ENCODE measurements at regions not wholly inside any gene's neighbourhood (a gene's known extent, or its start where the extent isn't known, plus 50 kb on each side); places are given as distances from the start of the nearest gene placed in this dataset.
A peak's percentile ranks its signal among the peaks of the same experiment; 100 is the strongest.

GRCh38 chr4:181289198-181289597 is 954.0 kb upstream of the TENM3 start:
- DNase-seq = no peak

DNA sequence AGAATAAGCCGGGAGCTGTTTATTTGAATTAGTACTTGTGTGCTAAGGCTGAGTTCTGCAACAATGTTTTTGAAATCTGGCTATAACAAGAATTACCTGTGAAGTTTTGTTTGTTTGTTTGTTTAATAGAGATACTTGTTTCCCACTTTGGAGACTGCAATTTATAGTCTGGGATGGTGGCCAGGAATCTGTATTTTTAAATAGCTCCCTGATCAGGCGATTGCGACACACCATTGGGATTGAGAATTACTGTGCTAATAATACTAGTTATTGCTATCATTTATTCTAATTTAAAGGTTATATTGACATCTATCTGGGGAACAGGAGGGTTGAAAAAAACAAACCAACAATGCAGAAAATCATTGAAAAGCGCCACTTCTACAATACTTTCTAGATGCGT is 951.6 kb upstream of the TENM3 start:
- no peak for DNase-seq

DNA sequence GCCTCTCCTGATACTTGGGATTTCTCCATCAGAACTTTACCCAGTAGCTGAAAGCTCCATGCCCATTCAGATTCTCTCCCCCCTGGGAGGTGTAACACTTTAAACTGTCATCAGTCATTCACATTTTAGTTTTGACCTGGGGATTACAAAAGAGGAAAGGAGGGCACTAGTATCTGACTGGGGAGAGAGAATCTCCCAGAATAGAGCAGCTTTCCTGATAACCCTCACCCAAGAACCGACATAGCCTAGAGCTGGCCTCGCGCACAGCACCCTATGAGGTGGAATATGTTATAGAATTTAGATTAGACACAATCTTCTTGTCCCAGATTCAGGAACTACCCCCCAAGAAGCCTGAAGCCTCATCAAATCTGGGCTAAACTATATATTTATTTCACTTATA is 950.2 kb upstream of the TENM3 start:
- DNase-seq = no peak

DNA sequence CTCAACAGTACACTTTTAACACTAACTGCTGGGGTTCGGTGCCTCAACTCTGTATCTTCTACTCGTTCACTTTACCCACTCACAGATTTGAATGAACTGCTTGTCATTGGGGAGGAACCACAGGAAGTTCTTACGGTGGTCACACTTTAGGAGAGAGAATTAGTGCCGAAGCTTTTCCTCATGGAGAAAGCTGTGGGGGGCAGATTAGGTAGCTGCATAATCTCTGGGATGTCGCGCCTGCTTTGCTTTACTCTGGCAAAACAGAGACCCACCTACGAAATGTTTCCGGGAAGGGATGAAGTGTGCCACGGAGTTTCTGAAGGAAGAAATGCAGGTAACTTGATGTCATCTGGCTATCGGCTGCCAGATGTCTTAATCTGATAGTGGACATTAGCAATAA is 949.7 kb upstream of the TENM3 start:
- no peak for DNase-seq

- no peak for DNase-seq
These were observed 948.8 kb upstream of the TENM3 start for GRCh38 chr4:181294421-181294820.

- peak in 1 of 2 donors; percentile 37 for DNase-seq
These were observed 941.2 kb upstream of the TENM3 start for GRCh38 chr4:181301735-181302710.

GRCh38 chr4:181307824-181308223 is 935.4 kb upstream of the TENM3 start:
- DNase-seq = no peak

- no peak for DNase-seq
These were observed 934.5 kb upstream of the TENM3 start for GRCh38 chr4:181308476-181309312.

- DNase-seq = no peak
These were observed 931.1 kb upstream of the TENM3 start for GRCh38 chr4:181312066-181312465.

GRCh38 chr4:181319629-181320028 is 923.6 kb upstream of the TENM3 start:
- no peak for DNase-seq

DNA sequence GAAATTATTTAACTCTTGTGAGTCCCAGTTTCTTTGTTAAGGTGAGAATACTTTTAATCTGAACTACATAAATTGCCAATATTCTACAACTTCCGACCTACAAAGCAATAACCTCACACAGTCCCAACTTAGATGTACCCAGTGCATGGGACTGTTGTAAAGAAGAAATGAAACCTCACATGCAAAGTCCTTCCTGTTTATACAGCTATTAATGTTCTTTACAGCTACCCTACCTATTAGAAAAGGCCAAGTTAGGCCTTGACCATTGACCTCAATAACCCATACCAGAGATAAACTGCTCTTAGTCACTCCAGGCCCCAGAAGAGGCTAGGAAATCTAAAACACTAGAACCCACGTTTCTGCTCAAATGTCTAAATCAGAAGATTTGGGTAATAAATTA is 920.1 kb upstream of the TENM3 start:
- DNase-seq = no peak

DNA sequence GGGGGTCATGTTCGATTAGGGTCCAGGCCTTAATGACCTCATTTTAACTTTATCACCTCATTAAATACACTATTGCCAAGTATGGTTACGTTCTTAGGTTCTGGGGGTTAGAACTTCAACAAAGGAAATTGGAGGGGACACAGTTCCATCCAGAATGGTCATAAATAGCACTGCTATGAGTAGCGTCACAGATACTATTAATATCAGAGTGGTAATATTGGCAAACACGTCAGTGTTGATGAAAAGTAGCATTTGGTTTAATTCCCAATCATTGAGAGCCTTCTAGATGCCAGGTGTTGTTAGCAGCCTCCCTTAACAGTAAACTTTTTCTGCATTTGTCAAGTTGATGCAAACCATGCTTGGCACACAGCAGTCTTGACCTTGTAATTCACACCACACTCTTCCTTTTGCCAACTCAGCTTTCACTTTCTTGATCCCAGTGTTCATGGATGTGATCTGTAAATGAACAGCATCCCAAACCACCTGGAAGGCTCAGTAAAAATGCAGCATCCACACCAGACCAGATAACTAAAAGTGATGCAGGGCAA is 912.5 kb upstream of the TENM3 start:
- DNase-seq = no peak

GRCh38 chr4:181331214-181331613 is 912.0 kb upstream of the TENM3 start:
- no peak for DNase-seq

- DNase-seq = no peak
These were observed 897.3 kb upstream of the TENM3 start for GRCh38 chr4:181345931-181346330.

- no peak for DNase-seq
These were observed 892.4 kb upstream of the TENM3 start for GRCh38 chr4:181350615-181351415.

- DNase-seq = no peak
These were observed 878.7 kb upstream of the TENM3 start for GRCh38 chr4:181364504-181364903.

GRCh38 chr4:181365671-181366070 is 877.5 kb upstream of the TENM3 start:
- DNase-seq = no peak

DNA sequence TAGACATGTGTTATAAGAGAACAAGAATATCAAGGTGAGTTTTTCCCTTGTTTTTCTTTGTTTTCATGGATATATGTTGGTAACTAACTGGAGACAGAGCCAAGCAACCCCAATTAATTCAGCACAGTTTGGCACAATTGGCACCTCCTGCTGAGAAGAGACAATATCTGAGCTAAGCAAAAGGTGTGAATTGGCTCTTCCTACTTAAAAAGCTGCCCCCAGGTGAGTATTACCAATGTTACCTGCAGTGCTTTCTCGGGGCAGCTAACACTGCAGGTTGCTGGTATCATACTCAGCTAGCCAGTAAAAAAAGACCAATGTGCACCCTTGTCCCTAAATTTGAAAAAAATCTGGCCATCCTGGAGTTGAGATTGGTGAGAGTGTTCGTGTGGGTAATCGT is 871.2 kb upstream of the TENM3 start:
- DNase-seq = no peak

GRCh38 chr4:181376058-181376457 is 867.1 kb upstream of the TENM3 start:
- no peak for DNase-seq

DNA sequence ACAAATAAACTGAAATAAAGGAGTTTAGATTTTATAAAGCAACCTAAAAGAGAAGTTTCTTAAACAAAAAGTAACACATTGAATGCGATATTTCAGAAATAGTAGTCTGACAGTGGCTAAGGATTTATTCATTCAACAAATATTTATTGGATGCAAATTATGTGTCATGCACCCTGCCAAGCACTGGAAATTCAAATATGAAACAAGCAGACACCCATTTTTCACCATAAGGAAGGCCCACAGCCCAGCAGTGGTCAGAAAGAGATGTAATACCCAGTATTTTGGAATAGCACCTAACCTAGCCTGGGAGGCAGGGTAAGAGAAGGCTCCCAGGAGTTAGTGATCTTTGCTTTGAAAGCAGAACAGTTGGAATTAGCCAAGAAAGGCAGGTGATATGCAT is 855.1 kb upstream of the TENM3 start:
- DNase-seq = no peak

DNA sequence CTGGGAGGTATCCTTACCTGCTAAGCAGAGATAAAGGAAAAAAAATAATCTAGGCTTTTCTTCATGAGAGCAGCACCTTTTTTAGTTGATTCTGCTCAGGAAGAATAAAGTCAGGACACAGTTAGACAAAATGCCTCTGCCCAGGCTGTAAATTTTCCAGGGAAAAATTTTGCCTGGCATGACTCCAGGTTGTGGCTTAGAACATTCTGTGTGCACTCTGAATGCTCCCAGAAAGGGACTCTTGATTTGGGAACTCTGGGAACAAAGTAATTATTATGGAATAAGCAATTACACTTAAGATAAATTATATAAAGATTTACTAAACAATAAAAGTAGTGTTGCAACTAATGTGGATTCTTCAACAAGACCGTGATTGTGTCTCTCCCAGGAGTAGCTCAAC is 826.2 kb upstream of the TENM3 start:
- no peak for DNase-seq

- no peak for DNase-seq
These were observed 824.7 kb upstream of the TENM3 start for GRCh38 chr4:181418496-181418895.

DNA sequence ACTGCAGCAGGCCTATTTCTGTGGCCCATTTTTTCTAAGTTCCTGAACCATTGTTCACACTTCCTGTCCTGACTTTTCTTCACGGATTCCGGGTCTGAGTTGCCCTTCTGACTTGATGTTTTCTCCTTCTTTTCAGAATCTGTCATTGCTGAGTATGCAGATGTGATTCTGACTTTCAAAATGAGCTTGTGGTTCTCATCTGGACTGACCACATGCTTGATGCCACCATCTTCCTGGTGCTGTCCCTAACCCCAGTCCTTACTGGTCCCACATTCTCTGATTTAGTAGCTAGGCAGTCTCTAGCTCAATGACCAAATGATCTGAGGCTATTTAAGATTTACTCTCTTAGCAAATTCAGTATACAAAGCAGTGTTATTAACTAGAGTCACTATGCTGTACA is 822.3 kb upstream of the TENM3 start:
- no peak for DNase-seq
